Loucy (cell line): ENCODE measurements at regions not wholly inside any gene's neighbourhood (a gene's known extent, or its start where the extent isn't known, plus 50 kb on each side); places are given as distances from the start of the nearest gene placed in this dataset.

ENCODE experiments used
- H2AFZ ChIP-seq: fragments of 200-600 bp; sonication (generic); 2 replicates; pipeline ENCODE4 v1.6.0; 2016; ENCODE audit warnings: antibody characterized with exemption, mild to moderate bottlenecking, low read length, moderate library complexity
- H3F3A ChIP-seq: fragments of 200-600 bp; 2 replicates; pipeline ENCODE4 v1.6.0; 2016; ENCODE audit warnings: antibody characterized with exemption, low read depth, mild to moderate bottlenecking
- H3K27me3 ChIP-seq: fragments of 200-600 bp; sonication (generic); 2 replicates; pipeline ENCODE4 v1.6.1; 2014; ENCODE audit warnings: low read length, mild to moderate bottlenecking; ENCODE audit not compliant: insufficient read depth, poor library complexity, severe bottlenecking
- H3K36me3 ChIP-seq: fragments of 200-600 bp; sonication (generic); 2 replicates; pipeline ENCODE4 v1.6.1; 2016; ENCODE audit warnings: low read length; ENCODE audit not compliant: insufficient read depth
- H3K4me1 ChIP-seq: fragments of 200-600 bp; sonication (generic); 2 replicates; pipeline ENCODE4 v1.5.1; 2014; ENCODE audit warnings: low read length, mild to moderate bottlenecking; ENCODE audit not compliant: insufficient read depth, poor library complexity, severe bottlenecking
- H3K4me2 ChIP-seq: fragments of 200-600 bp; sonication (generic); 2 replicates; pipeline ENCODE4 v1.6.0; 2014; ENCODE audit warnings: antibody characterized with exemption, low read length, low read depth, mild to moderate bottlenecking; ENCODE audit not compliant: poor library complexity, severe bottlenecking
- H3K4me3 ChIP-seq: fragments of 200-600 bp; sonication (generic); 2 replicates; pipeline ENCODE4 v1.5.1; 2014; ENCODE audit warnings: low read length, mild to moderate bottlenecking, mixed read lengths; ENCODE audit not compliant: poor library complexity, severe bottlenecking
- H3K79me2 ChIP-seq: fragments of 200-600 bp; sonication (generic); 2 replicates; pipeline ENCODE4 v1.6.1; 2014; ENCODE audit warnings: low read length; ENCODE audit not compliant: insufficient read depth
- H3K9ac ChIP-seq: fragments of 200-600 bp; sonication (generic); 2 replicates; pipeline ENCODE4 v1.6.0; 2014; ENCODE audit warnings: mild to moderate bottlenecking, low read depth, low read length, moderate library complexity; ENCODE audit not compliant: poor library complexity, severe bottlenecking
- H3K9me2 ChIP-seq: fragments of 200-600 bp; sonication (generic); replicated peaks from 2 replicates; pipeline ENCODE4 v1.6.1; 2016; ENCODE audit warnings: low read depth, low read length, mixed read lengths
- H3K9me3 ChIP-seq: fragments of 200-600 bp; sonication (generic); 2 replicates; pipeline ENCODE4 v1.6.1; 2014; ENCODE audit warnings: mild to moderate bottlenecking, antibody characterized with exemption, low read length, low read depth; ENCODE audit not compliant: insufficient read depth
- H4K20me1 ChIP-seq: fragments of 200-600 bp; sonication (generic); 2 replicates; pipeline ENCODE4 v1.6.0; 2014; ENCODE audit warnings: antibody characterized with exemption, low read length, mild to moderate bottlenecking; ENCODE audit not compliant: insufficient read depth, poor library complexity, severe bottlenecking
- EZH2phosphoT487 ChIP-seq: fragments of 200-600 bp; IDR thresholded peaks from 2 replicates; pipeline ENCODE4 v1.6.1; 2018; ENCODE audit warnings: antibody characterized with exemption, mild to moderate bottlenecking, moderate library complexity, borderline replicate concordance
- TF ChIP-seq, protein P1 (sequence below): fragments of 200-600 bp; sonication (generic); conservative IDR thresholded peaks from 2 replicates; pipeline ENCODE4 v1.5.1; 2014; ENCODE audit warnings: mild to moderate bottlenecking, antibody characterized with exemption, low read length

DNA sequence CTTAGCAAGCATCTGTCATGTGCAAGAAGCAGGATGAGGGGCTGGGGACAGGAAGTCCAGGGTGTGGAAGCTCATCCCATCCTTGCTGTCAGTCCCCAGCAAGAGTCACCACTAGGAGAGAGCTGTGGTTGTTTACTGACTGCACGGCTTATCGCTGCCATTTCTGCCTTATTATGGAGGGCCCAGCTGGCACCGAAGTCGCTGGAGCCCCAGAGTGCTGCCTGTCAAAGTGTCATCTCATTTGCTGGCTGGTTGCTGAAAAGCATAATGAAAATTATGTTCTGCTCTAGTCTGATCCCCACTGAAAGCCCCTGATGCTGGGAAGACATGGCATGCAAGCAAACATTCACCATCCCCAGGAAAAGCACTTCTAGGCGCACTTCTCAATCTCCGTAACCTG, 642.7 kb downstream of the NPHP4 start:
- no peak overlapping the region for H3K4me2 ChIP-seq
- no peak for TF ChIP-seq EZH2phosphoT487
- TF ChIP-seq, protein P1, sequence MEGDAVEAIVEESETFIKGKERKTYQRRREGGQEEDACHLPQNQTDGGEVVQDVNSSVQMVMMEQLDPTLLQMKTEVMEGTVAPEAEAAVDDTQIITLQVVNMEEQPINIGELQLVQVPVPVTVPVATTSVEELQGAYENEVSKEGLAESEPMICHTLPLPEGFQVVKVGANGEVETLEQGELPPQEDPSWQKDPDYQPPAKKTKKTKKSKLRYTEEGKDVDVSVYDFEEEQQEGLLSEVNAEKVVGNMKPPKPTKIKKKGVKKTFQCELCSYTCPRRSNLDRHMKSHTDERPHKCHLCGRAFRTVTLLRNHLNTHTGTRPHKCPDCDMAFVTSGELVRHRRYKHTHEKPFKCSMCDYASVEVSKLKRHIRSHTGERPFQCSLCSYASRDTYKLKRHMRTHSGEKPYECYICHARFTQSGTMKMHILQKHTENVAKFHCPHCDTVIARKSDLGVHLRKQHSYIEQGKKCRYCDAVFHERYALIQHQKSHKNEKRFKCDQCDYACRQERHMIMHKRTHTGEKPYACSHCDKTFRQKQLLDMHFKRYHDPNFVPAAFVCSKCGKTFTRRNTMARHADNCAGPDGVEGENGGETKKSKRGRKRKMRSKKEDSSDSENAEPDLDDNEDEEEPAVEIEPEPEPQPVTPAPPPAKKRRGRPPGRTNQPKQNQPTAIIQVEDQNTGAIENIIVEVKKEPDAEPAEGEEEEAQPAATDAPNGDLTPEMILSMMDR: no peak

DNA sequence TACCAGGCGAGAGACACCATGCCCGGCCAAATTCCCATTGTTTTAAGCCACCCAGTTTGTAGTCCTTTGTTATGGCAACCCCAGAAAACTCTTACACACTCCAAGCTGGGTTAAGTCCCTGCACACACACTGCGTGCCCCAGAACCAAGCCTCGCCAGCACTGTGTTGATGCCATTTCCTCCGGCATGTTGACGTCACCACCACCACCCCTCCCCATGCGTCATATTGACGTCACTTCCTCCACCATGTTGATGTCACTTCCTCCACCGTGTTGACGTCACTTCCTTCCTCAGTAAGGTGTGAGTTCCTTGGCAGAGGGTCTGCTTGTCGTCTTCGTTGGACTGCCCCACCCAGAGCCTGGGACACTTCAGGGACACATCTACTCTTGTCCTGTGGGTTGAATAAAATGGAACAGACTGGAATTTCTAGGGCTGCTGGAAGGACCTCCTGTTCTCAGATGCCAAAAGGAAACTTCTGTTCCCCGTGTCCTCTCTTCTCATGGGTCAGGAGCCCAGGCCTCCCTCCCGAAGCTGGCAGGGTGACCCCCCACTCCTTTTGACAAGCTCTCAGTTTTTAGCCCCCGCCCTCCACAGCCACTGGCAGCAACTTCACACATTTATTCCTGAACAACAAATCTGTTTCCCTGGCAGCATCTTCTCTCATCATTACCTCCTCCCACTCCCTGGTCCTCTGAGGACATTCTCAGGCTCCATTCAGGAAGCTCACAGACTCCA, 643.3 kb downstream of the NPHP4 start:
- no peaks in the 10 kb centered on the region for H3K4me1 ChIP-seq
- H4K20me1 ChIP-seq: no peaks in the 10 kb centered on the region
- TF ChIP-seq, protein P1: no peak
- no peak for TF ChIP-seq EZH2phosphoT487
- H3K36me3 ChIP-seq: no peaks in the 10 kb centered on the region
- no peaks in the 10 kb centered on the region for H3F3A ChIP-seq
- no peaks in the 10 kb centered on the region for H3K9me3 ChIP-seq
- H3K4me3 ChIP-seq: no peak overlapping the region
- no peak overlapping the region for H3K4me2 ChIP-seq
- H3K79me2 ChIP-seq: no peaks in the 10 kb centered on the region
- H3K27me3 ChIP-seq: no peaks in the 10 kb centered on the region
- no peak overlapping the region for H3K9ac ChIP-seq
- no peaks in the 10 kb centered on the region for H3K9me2 ChIP-seq
- H2AFZ ChIP-seq: no peak overlapping the region

More for the DNA sequence above, 642.7 kb downstream of the NPHP4 start:
- Histone ChIP-seq H3F3A (no peaks in the 10 kb centered on the region), H3K36me3 (no peaks in the 10 kb centered on the region), H3K79me2 (no peaks in the 10 kb centered on the region), H2AFZ (no peak overlapping the region), H3K9me2 (no peaks in the 10 kb centered on the region), H3K27me3 (no peaks in the 10 kb centered on the region), H4K20me1 (no peaks in the 10 kb centered on the region), H3K9ac (no peak overlapping the region), H3K4me1 (no peaks in the 10 kb centered on the region), H3K4me3 (no peak overlapping the region), H3K9me3 (no peaks in the 10 kb centered on the region)

DNA sequence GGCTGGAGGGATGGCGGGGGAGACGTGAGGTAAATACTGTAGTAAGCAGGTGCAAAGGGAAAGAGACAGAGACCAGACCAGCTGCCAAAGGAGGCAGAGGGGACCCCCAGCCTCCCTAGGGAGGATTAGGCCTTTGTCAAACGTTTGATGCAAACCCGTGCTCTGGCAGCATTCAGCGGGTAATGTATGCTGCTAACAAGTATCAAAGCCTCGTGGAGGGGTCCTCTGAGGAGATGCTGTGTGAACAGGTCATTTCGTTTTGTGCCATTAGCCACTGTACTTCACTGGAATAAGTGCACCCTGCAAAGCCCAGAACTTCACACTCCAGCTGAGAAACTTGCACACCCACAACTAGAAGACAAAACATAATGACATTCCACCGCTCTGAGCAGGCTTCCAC, 644.5 kb downstream of the NPHP4 start:
- H4K20me1 ChIP-seq: no peaks in the 10 kb centered on the region
- no peak for TF ChIP-seq EZH2phosphoT487
- TF ChIP-seq, protein P1: no peak
- no peaks in the 10 kb centered on the region for H3K27me3 ChIP-seq
- no peaks in the 10 kb centered on the region for H3K9me3 ChIP-seq
- no peaks in the 10 kb centered on the region for H3F3A ChIP-seq
- no peak overlapping the region for H3K9ac ChIP-seq
- H3K4me3 ChIP-seq: no peak overlapping the region
- no peak overlapping the region for H2AFZ ChIP-seq
- no peaks in the 10 kb centered on the region for H3K9me2 ChIP-seq
- no peaks in the 10 kb centered on the region for H3K4me1 ChIP-seq
- no peaks in the 10 kb centered on the region for H3K36me3 ChIP-seq
- no peaks in the 10 kb centered on the region for H3K79me2 ChIP-seq
- no peak overlapping the region for H3K4me2 ChIP-seq
